ENCODE measurements at regions not wholly inside any gene's neighbourhood (a gene's known extent, or its start where the extent isn't known, plus 50 kb on each side); places are given as distances from the start of the nearest gene placed in this dataset.
"Not testable (repeated sequence)": the region's sequence is repeated elsewhere in the genome, so short reads cannot be mapped to it uniquely, and the experiment has no call there.

GRCh38 chr22:49405590-49405989 is 422.1 kb downstream of the BRD1 start:
- H3K27me3 ChIP-seq (ENCODE audit: low read depth) = peaks cover 9% of the 10 kb centered on the region; the same call in 1 of the 2 replicates

GRCh38 chr22:49404576-49405241 is 423.0 kb downstream of the BRD1 start:
- H3K27me3 ChIP-seq (ENCODE audit: low read depth) = peaks cover 9% of the 10 kb centered on the region; the same call in 1 of the 2 replicates
- no peak overlapping the region for H3K4me3 ChIP-seq
- H3K36me3 ChIP-seq (replicated peaks) = no peaks in the 10 kb centered on the region
- no peak for DNase-seq (ENCODE audit: low spot score in 2 of 2)
- no peaks in the 10 kb centered on the region for H3K9me3 ChIP-seq
- in situ Hi-C loops (cut with MboI; ENCODE audit: low sequenced_read_pairs) = no loop called here
- no peaks in the 10 kb centered on the region for H3K4me1 ChIP-seq

More at GRCh38 chr22:49405590-49405989, 422.1 kb downstream of the BRD1 start:
- in situ Hi-C loops (cut with MboI; ENCODE audit: low sequenced_read_pairs) = no loop called here
- no peaks in the 10 kb centered on the region for H3K4me1 ChIP-seq
- no peak overlapping the region for H3K4me3 ChIP-seq
- H3K9me3 ChIP-seq = no peaks in the 10 kb centered on the region
- no peaks in the 10 kb centered on the region for H3K36me3 ChIP-seq (replicated peaks)
- no peak for DNase-seq (ENCODE audit: low spot score in 2 of 2)

GRCh38 chr22:49404020-49404419 is 423.7 kb downstream of the BRD1 start:
- Histone ChIP-seq H3K4me3 (no peak overlapping the region), H3K36me3 (replicated peaks) (no peaks in the 10 kb centered on the region), H3K27me3 (ENCODE audit: low read depth) (peaks cover 9% of the 10 kb centered on the region; the same call in 1 of the 2 replicates), H3K9me3 (no peaks in the 10 kb centered on the region), H3K4me1 (no peaks in the 10 kb centered on the region)
- DNase-seq (ENCODE audit: low spot score in 2 of 2) = no peak
- in situ Hi-C loops (cut with MboI; ENCODE audit: low sequenced_read_pairs) = no loop called here

GRCh38 chr22:49403102-49403501 is 424.6 kb downstream of the BRD1 start:
- in situ Hi-C loops (cut with MboI; ENCODE audit: low sequenced_read_pairs) = no loop called here
- no peaks in the 10 kb centered on the region for H3K36me3 ChIP-seq (replicated peaks)
- no peak for DNase-seq (ENCODE audit: low spot score in 2 of 2)
- peaks cover 9% of the 10 kb centered on the region; the same call in 1 of the 2 replicates for H3K27me3 ChIP-seq (ENCODE audit: low read depth)
- H3K4me3 ChIP-seq = no peak overlapping the region
- no peaks in the 10 kb centered on the region for H3K9me3 ChIP-seq
- H3K4me1 ChIP-seq = no peaks in the 10 kb centered on the region

- Histone ChIP-seq H3K4me3 (no peak overlapping the region), H3K36me3 (replicated peaks) (no peaks in the 10 kb centered on the region), H3K27me3 (ENCODE audit: low read depth) (peaks cover 9% of the 10 kb centered on the region; the same call in 1 of the 2 replicates), H3K4me1 (no peaks in the 10 kb centered on the region), H3K9me3 (no peaks in the 10 kb centered on the region)
- no peak for DNase-seq (ENCODE audit: low spot score in 2 of 2)
- in situ Hi-C loops (cut with MboI; ENCODE audit: low sequenced_read_pairs) = no loop called here
Measured at GRCh38 chr22:49402169-49402568, 425.5 kb downstream of the BRD1 start.

GRCh38 chr22:49400941-49401598 is 426.6 kb downstream of the BRD1 start:
- peaks cover 8% of the 10 kb centered on the region; the same call in 1 of the 2 replicates for H3K27me3 ChIP-seq (ENCODE audit: low read depth)
- H3K4me3 ChIP-seq = no peak overlapping the region
- H3K9me3 ChIP-seq = no peaks in the 10 kb centered on the region
- no peaks in the 10 kb centered on the region for H3K4me1 ChIP-seq
- in situ Hi-C loops (cut with MboI; ENCODE audit: low sequenced_read_pairs) = no loop called here
- no peak for DNase-seq (ENCODE audit: low spot score in 2 of 2)
- no peaks in the 10 kb centered on the region for H3K36me3 ChIP-seq (replicated peaks)

- Histone ChIP-seq H3K36me3 (replicated peaks) (no peaks in the 10 kb centered on the region), H3K9me3 (no peaks in the 10 kb centered on the region), H3K4me1 (no peaks in the 10 kb centered on the region), H3K4me3 (no peak overlapping the region), H3K27me3 (ENCODE audit: low read depth) (0 out of 2 replicates have a peak, but pooled peaks cover 4% of the 10 kb centered on the region)
- DNase-seq (ENCODE audit: low spot score in 2 of 2) = no peak
- in situ Hi-C loops (cut with MboI; ENCODE audit: low sequenced_read_pairs) = no loop called here
Measured at GRCh38 chr22:49400136-49400940, 427.3 kb downstream of the BRD1 start.

- in situ Hi-C loops (cut with MboI; ENCODE audit: low sequenced_read_pairs) = no loop called here
- Histone ChIP-seq H3K27me3 (ENCODE audit: low read depth) (no peaks in the 10 kb centered on the region), H3K4me3 (no peak overlapping the region), H3K4me1 (no peaks in the 10 kb centered on the region), H3K36me3 (replicated peaks) (no peaks in the 10 kb centered on the region), H3K9me3 (0 out of 2 replicates have a peak, but pooled peaks cover 3% of the 10 kb centered on the region)
- no peak for DNase-seq (ENCODE audit: low spot score in 2 of 2)
Measured at GRCh38 chr22:49398646-49399045, 429.0 kb downstream of the BRD1 start.

- no peaks in the 10 kb centered on the region for H3K4me1 ChIP-seq
- 0 out of 2 replicates have a peak, but pooled peaks cover 3% of the 10 kb centered on the region for H3K9me3 ChIP-seq
- no peaks in the 10 kb centered on the region for H3K27me3 ChIP-seq (ENCODE audit: low read depth)
- H3K4me3 ChIP-seq = no peak overlapping the region
- no peaks in the 10 kb centered on the region for H3K36me3 ChIP-seq (replicated peaks)
- in situ Hi-C loops (cut with MboI; ENCODE audit: low sequenced_read_pairs) = no loop called here
- no peak for DNase-seq (ENCODE audit: low spot score in 2 of 2)
Measured at GRCh38 chr22:49398115-49398514, 429.6 kb downstream of the BRD1 start.

GRCh38 chr22:49396817-49397216 is 430.9 kb downstream of the BRD1 start:
- H3K9me3 ChIP-seq = 0 out of 2 replicates have a peak, but pooled peaks cover 3% of the 10 kb centered on the region

GRCh38 chr22:49395617-49396016 is 432.1 kb downstream of the BRD1 start:
- no peaks in the 10 kb centered on the region for H3K36me3 ChIP-seq (replicated peaks)
- H3K4me1 ChIP-seq = no peaks in the 10 kb centered on the region
- no peak for DNase-seq (ENCODE audit: low spot score in 2 of 2)
- in situ Hi-C loops (cut with MboI; ENCODE audit: low sequenced_read_pairs) = no loop called here
- 0 out of 2 replicates have a peak, but pooled peaks cover 3% of the 10 kb centered on the region for H3K9me3 ChIP-seq
- no peak overlapping the region for H3K4me3 ChIP-seq
- H3K27me3 ChIP-seq (ENCODE audit: low read depth) = no peaks in the 10 kb centered on the region

More at GRCh38 chr22:49396817-49397216, 430.9 kb downstream of the BRD1 start:
- in situ Hi-C loops (cut with MboI; ENCODE audit: low sequenced_read_pairs) = no loop called here
- Histone ChIP-seq H3K27me3 (ENCODE audit: low read depth) (no peaks in the 10 kb centered on the region), H3K4me3 (no peak overlapping the region), H3K4me1 (no peaks in the 10 kb centered on the region), H3K36me3 (replicated peaks) (no peaks in the 10 kb centered on the region)
- DNase-seq (ENCODE audit: low spot score in 2 of 2) = no peak

- DNase-seq (ENCODE audit: low spot score in 2 of 2) = not testable (repeated sequence)
Measured at GRCh38 chr22:49395062-49395461, 432.6 kb downstream of the BRD1 start.

GRCh38 chr22:49394116-49394785 is 433.4 kb downstream of the BRD1 start:
- Histone ChIP-seq H3K4me1 (no peaks in the 10 kb centered on the region), H3K36me3 (replicated peaks) (no peaks in the 10 kb centered on the region)
- in situ Hi-C loops (cut with MboI; ENCODE audit: low sequenced_read_pairs) = no loop called here

More at GRCh38 chr22:49395062-49395461, 432.6 kb downstream of the BRD1 start:
- H3K9me3 ChIP-seq; in situ Hi-C loops (cut with MboI; ENCODE audit: low sequenced_read_pairs); H3K27me3 ChIP-seq (ENCODE audit: low read depth); H3K4me3 ChIP-seq; H3K36me3 ChIP-seq (replicated peaks); H3K4me1 ChIP-seq: not testable (repeated sequence)

More at GRCh38 chr22:49394116-49394785, 433.4 kb downstream of the BRD1 start:
- DNase-seq (ENCODE audit: low spot score in 2 of 2) = no peak
- 0 out of 2 replicates have a peak, but pooled peaks cover 3% of the 10 kb centered on the region for H3K9me3 ChIP-seq
- no peak overlapping the region for H3K4me3 ChIP-seq
- H3K27me3 ChIP-seq (ENCODE audit: low read depth) = no peaks in the 10 kb centered on the region
